HepG2 (cell line): ENCODE measurements at regions not wholly inside any gene's neighbourhood (a gene's known extent, or its start where the extent isn't known, plus 50 kb on each side); places are given as distances from the start of the nearest gene placed in this dataset.

Experiments used
- ATAC-seq: fragments of 200-7000 bp; cut with Tn5 transposase; 3 replicates; pipeline ENCODE4 v1.9.1; 2020; ENCODE audit warnings: mild to moderate bottlenecking, moderate library complexity
- BruUV-seq: library from RNA; stranded (reverse); fragments of 400-500 nt; replicated peaks from 2 replicates; lab custom pipeline; 2021; lab: Mats Ljungman, UMichigan
- CTCF ChIA-PET: fragments of 300-600 bp; formaldehyde crosslinking; extraction: SDS; loops from one replicate; lab custom pipeline; 2021; ENCODE audit warnings: low total read pairs, inconsistent platforms, low intra/inter-chr PET ratio; lab: Yijun Ruan, JAX
- POLR2A ChIA-PET: fragments of 350-600 bp; sonication (Branson Sonifier 250); formaldehyde crosslinking; loops from one replicate; lab custom pipeline; 2020; ENCODE audit warnings: antibody characterized with exemption, inconsistent platforms; lab: Yijun Ruan, JAX
- DNase-seq: peaks from one replicate; pipeline ENCODE4 v3.0.0-alpha.2; 2015; ENCODE audit warnings: low spot score
- FAIRE-seq: peaks from 3 replicates; lab custom pipeline; 2011; peaks lifted over from hg19 to GRCh38; lab: Jason Lieb, UNC
- H2AFZ ChIP-seq: one replicate; pipeline ENCODE4 v1.6.1; 2011; ENCODE audit warnings: low read length, inconsistent platforms
- H3K27ac ChIP-seq: fragments of 300-600 bp; 3 replicates; pipeline ENCODE4 v1.8.0; 2011; ENCODE audit warnings: mixed run types, mild to moderate bottlenecking, mixed read lengths, low read length, inconsistent platforms; ENCODE audit not compliant: insufficient read depth; ENCODE audit errors: extremely low read length
- H3K27me3 ChIP-seq, 2 experiments: fragments of 200-600 bp in 1 of 2; 2 replicates in 1 of 2; 3 replicates in 1 of 2; pipeline versions ENCODE4 v1.6.0 to v1.8.0; 2011; ENCODE audit warnings: low read length in 2 of 2, mild to moderate bottlenecking in 2 of 2, moderate library complexity in 2 of 2, inconsistent platforms in 1 of 2; ENCODE audit not compliant: insufficient read depth in 2 of 2, control insufficient read depth in 1 of 2
- H3K36me3 ChIP-seq, 2 experiments: fragments of 200-600 bp in 1 of 2; replicated peaks in 1 of 2; 2 replicates in 1 of 2; 3 replicates in 1 of 2; pipeline versions ENCODE4 v1.5.1 to v1.8.0; 2011; ENCODE audit warnings: low read length in 2 of 2, inconsistent platforms in 1 of 2; ENCODE audit not compliant: insufficient read depth in 2 of 2, control insufficient read depth in 1 of 2
- H3K4me1 ChIP-seq: 2 replicates; pipeline ENCODE4 v1.5.1; 2012; ENCODE audit warnings: low read length, inconsistent platforms; ENCODE audit not compliant: insufficient read depth
- H3K4me2 ChIP-seq: 2 replicates; pipeline ENCODE4 v1.6.0; 2011; ENCODE audit warnings: low read depth, low read length, inconsistent platforms
- H3K4me3 ChIP-seq, 3 experiments: fragments of 200-600 bp in 1 of 3; sonication (generic), shearing (Covaris generic) in 1 of 3; replicated peaks in 1 of 3; 2 replicates each; pipeline ENCODE4 v1.5.1; 2011 to 2016; ENCODE audit warnings: low read length in 3 of 3, inconsistent platforms in 2 of 3, low read depth in 2 of 3, mild to moderate bottlenecking in 2 of 3, control low read depth in 1 of 3, mixed read lengths in 1 of 3; ENCODE audit not compliant: insufficient read depth in 1 of 3
- H3K79me2 ChIP-seq: one replicate; pipeline ENCODE4 v1.6.1; 2011; ENCODE audit warnings: low read length, inconsistent platforms; ENCODE audit not compliant: insufficient read depth
- H3K9ac ChIP-seq: 2 replicates; pipeline ENCODE4 v1.6.0; 2011; ENCODE audit warnings: mild to moderate bottlenecking, low read depth, low read length, inconsistent platforms; ENCODE audit not compliant: insufficient read depth
- H3K9me3 ChIP-seq: 2 replicates; pipeline ENCODE4 v1.5.1; 2012; ENCODE audit warnings: mild to moderate bottlenecking, low read length
- H4K20me1 ChIP-seq: 2 replicates; pipeline ENCODE4 v1.6.0; 2011; ENCODE audit warnings: inconsistent platforms, mild to moderate bottlenecking, low read length, moderate library complexity; ENCODE audit not compliant: insufficient read depth
- KDM2A ChIP-seq: sonication (generic); formaldehyde crosslinking; IDR thresholded peaks from 2 replicates; pipeline ENCODE4 v1.4.0; 2020; ENCODE audit warnings: low read depth, missing genetic modification reagents, borderline replicate concordance
- MXD4 ChIP-seq: IDR thresholded peaks from 2 replicates; pipeline ENCODE4 v1.6.1; 2016; ENCODE audit warnings: mild to moderate bottlenecking, missing biosample characterization, missing genetic modification reagents
- SIX4 ChIP-seq: sonication (generic); formaldehyde crosslinking; IDR thresholded peaks from 2 replicates; pipeline ENCODE4 v1.4.0; 2020; ENCODE audit warnings: missing genetic modification reagents
- ZNF44 ChIP-seq: sonication (generic); formaldehyde crosslinking; IDR thresholded peaks from 2 replicates; pipeline ENCODE4 v1.5.1; 2020; ENCODE audit warnings: mild to moderate bottlenecking, missing genetic modification reagents
- ZNF441 ChIP-seq: sonication (generic); formaldehyde crosslinking; IDR thresholded peaks from 2 replicates; pipeline ENCODE4 v1.7.0; 2021; ENCODE audit warnings: missing genetic modification reagents, borderline replicate concordance
- ZNF790 ChIP-seq: sonication (generic); formaldehyde crosslinking; IDR thresholded peaks from 2 replicates; pipeline ENCODE4 v1.8.0; 2022; ENCODE audit warnings: missing genetic modification reagents, mild to moderate bottlenecking, borderline replicate concordance
- ZNF83 ChIP-seq: sonication (generic); formaldehyde crosslinking; IDR thresholded peaks from 2 replicates; pipeline ENCODE4 v1.4.0; 2020; ENCODE audit warnings: missing genetic modification reagents, mild to moderate bottlenecking, borderline replicate concordance
- WGBS: methylation state at CpG from one replicate; pipeline ENCODE4 v1.1.6; 2017; ENCODE audit warnings: low lambda C conversion rate; 5-methylcytosine and 5-hydroxymethylcytosine counted together
- in situ Hi-C: cut with HindIII; loops from 2 replicates; pipeline ENCODE4 v1.10.0; 2017; ENCODE audit warnings: low pct_unique_long_range_greater_than_20kb; ENCODE audit not compliant: extremely low pct_ligation_motif_present
- intact Hi-C: fragments of 100-400 bp; cut with micrococcal nuclease; formaldehyde crosslinking; loops from one replicate; pipeline ENCODE4 v1.10.0; 2022; ENCODE audit not compliant: unreplicated experiment
- TF ChIP-seq, protein P1 (sequence below): sonication (generic); formaldehyde crosslinking; IDR thresholded peaks from 2 replicates; pipeline ENCODE4 v1.4.0; 2020; ENCODE audit warnings: low read depth, missing genetic modification reagents
- TF ChIP-seq, protein P2 (sequence below): sonication (generic); formaldehyde crosslinking; IDR thresholded peaks from 2 replicates; pipeline ENCODE4 v1.5.0; 2020; ENCODE audit warnings: mild to moderate bottlenecking, missing genetic modification reagents, borderline replicate concordance

DNA sequence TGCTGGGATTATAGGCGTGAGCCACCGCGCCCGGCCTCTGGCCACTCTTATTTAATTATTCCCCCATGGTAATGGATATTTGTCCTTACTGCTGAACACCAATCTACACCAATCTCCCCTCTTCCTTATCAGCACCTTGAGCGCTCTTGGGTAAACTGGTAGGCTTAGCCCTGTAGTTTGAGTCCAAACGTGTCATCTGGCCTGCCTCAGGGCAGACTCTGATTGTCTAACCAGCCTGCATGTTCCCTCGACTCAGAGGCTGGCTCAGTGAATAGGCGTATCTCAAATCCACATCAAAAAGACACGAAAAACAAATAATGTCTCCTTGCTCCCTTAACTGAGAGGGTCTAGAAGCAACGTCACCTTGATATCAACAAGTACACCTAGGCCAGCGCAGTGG, 260.9 kb downstream of the TFAP2C start:
- BruUV-seq: no TSS peak
- Histone ChIP-seq H3K4me1 (peaks cover 7% of the 10 kb centered on the region; the same call in 1 of the 2 replicates), H3K27ac (no peak overlapping the region), H3K9me3 (no peaks in the 10 kb centered on the region), H3K79me2 (no peaks in the 10 kb centered on the region), H3K9ac (no peak overlapping the region), H3K4me2 (no peak overlapping the region), H4K20me1 (no peaks in the 10 kb centered on the region), H2AFZ (no peak overlapping the region), H3K36me3 (no peaks in the 10 kb centered on the region), H3K27me3 (peaks cover 0 to 24% of the 10 kb centered on the region in 2 experiments; a peak in 1 of 5 replicates), H3K4me3 (no peak overlapping the region)
- in situ Hi-C loops: no loop called here
- intact Hi-C loops: no loop called here
- DNase-seq (no peak), FAIRE-seq (no peak), ATAC-seq (no peak)
- POLR2A ChIA-PET: no interaction called here
- WGBS: 38% methylated on average over 11 of the region's 11 CpGs
- CTCF ChIA-PET: no interaction called here
- TF ChIP-seq ZNF441: no peak
- TF ChIP-seq ZNF44 (CRISPR knock-in tag): no peak
- TF ChIP-seq, protein P1, sequence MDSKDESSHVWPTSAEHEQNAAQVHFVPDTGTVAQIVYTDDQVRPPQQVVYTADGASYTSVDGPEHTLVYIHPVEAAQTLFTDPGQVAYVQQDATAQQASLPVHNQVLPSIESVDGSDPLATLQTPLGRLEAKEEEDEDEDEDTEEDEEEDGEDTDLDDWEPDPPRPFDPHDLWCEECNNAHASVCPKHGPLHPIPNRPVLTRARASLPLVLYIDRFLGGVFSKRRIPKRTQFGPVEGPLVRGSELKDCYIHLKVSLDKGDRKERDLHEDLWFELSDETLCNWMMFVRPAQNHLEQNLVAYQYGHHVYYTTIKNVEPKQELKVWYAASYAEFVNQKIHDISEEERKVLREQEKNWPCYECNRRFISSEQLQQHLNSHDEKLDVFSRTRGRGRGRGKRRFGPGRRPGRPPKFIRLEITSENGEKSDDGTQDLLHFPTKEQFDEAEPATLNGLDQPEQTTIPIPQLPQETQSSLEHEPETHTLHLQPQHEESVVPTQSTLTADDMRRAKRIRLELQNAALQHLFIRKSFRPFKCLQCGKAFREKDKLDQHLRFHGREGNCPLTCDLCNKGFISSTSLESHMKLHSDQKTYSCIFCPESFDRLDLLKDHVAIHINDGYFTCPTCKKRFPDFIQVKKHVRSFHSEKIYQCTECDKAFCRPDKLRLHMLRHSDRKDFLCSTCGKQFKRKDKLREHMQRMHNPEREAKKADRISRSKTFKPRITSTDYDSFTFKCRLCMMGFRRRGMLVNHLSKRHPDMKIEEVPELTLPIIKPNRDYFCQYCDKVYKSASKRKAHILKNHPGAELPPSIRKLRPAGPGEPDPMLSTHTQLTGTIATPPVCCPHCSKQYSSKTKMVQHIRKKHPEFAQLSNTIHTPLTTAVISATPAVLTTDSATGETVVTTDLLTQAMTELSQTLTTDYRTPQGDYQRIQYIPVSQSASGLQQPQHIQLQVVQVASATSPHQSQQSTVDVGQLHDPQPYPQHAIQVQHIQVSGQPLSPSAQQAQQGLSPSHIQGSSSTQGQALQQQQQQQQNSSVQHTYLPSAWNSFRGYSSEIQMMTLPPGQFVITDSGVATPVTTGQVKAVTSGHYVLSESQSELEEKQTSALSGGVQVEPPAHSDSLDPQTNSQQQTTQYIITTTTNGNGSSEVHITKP (CRISPR knock-in tag): no peak
- TF ChIP-seq ZNF790 (CRISPR knock-in tag): no peak
- no peak for TF ChIP-seq ZNF83 (CRISPR knock-in tag)
- TF ChIP-seq MXD4 (CRISPR knock-in tag): no peak
- TF ChIP-seq SIX4 (CRISPR knock-in tag): no peak
- no peak for TF ChIP-seq KDM2A
- TF ChIP-seq, protein P2, sequence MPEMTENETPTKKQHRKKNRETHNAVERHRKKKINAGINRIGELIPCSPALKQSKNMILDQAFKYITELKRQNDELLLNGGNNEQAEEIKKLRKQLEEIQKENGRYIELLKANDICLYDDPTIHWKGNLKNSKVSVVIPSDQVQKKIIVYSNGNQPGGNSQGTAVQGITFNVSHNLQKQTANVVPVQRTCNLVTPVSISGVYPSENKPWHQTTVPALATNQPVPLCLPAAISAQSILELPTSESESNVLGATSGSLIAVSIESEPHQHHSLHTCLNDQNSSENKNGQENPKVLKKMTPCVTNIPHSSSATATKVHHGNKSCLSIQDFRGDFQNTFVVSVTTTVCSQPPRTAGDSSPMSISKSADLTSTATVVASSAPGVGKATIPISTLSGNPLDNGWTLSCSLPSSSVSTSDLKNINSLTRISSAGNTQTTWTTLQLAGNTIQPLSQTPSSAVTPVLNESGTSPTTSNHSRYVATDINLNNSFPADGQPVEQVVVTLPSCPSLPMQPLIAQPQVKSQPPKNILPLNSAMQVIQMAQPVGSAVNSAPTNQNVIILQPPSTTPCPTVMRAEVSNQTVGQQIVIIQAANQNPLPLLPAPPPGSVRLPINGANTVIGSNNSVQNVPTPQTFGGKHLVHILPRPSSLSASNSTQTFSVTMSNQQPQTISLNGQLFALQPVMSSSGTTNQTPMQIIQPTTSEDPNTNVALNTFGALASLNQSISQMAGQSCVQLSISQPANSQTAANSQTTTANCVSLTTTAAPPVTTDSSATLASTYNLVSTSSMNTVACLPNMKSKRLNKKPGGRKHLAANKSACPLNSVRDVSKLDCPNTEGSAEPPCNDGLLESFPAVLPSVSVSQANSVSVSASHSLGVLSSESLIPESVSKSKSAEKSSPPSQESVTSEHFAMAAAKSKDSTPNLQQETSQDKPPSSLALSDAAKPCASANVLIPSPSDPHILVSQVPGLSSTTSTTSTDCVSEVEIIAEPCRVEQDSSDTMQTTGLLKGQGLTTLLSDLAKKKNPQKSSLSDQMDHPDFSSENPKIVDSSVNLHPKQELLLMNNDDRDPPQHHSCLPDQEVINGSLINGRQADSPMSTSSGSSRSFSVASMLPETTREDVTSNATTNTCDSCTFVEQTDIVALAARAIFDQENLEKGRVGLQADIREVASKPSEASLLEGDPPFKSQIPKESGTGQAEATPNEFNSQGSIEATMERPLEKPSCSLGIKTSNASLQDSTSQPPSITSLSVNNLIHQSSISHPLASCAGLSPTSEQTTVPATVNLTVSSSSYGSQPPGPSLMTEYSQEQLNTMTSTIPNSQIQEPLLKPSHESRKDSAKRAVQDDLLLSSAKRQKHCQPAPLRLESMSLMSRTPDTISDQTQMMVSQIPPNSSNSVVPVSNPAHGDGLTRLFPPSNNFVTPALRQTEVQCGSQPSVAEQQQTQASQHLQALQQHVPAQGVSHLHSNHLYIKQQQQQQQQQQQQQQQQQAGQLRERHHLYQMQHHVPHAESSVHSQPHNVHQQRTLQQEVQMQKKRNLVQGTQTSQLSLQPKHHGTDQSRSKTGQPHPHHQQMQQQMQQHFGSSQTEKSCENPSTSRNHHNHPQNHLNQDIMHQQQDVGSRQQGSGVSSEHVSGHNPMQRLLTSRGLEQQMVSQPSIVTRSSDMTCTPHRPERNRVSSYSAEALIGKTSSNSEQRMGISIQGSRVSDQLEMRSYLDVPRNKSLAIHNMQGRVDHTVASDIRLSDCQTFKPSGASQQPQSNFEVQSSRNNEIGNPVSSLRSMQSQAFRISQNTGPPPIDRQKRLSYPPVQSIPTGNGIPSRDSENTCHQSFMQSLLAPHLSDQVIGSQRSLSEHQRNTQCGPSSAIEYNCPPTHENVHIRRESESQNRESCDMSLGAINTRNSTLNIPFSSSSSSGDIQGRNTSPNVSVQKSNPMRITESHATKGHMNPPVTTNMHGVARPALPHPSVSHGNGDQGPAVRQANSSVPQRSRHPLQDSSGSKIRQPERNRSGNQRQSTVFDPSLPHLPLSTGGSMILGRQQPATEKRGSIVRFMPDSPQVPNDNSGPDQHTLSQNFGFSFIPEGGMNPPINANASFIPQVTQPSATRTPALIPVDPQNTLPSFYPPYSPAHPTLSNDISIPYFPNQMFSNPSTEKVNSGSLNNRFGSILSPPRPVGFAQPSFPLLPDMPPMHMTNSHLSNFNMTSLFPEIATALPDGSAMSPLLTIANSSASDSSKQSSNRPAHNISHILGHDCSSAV (CRISPR knock-in tag): no peak
- TF ChIP-seq, all 625 proteins: peak for 0
